GM13976 (cell line): ENCODE measurements at regions not wholly inside any gene's neighbourhood (a gene's known extent, or its start where the extent isn't known, plus 50 kb on each side); places are given as distances from the start of the nearest gene placed in this dataset.

Experiments
- DNase-seq: peaks from one replicate; pipeline ENCODE4 v3.0.0; 2012; ENCODE audit warnings: low spot score
- CTCF ChIP-seq: IDR thresholded peaks from 2 replicates; pipeline ENCODE4 v1.5.1; 2012; ENCODE audit warnings: borderline replicate concordance, mild to moderate bottlenecking; ENCODE audit not compliant: insufficient read depth; ENCODE audit errors: extremely low read depth, missing control alignments, control extremely low read depth
- in situ Hi-C: fragments of 300-500 bp; cut with MboI; formaldehyde crosslinking; loops from one replicate; pipeline ENCODE4 v1.12.0; 2022; ENCODE audit warnings: low sequenced_read_pairs, mixed read lengths, inconsistent platforms; ENCODE audit not compliant: unreplicated experiment

DNA sequence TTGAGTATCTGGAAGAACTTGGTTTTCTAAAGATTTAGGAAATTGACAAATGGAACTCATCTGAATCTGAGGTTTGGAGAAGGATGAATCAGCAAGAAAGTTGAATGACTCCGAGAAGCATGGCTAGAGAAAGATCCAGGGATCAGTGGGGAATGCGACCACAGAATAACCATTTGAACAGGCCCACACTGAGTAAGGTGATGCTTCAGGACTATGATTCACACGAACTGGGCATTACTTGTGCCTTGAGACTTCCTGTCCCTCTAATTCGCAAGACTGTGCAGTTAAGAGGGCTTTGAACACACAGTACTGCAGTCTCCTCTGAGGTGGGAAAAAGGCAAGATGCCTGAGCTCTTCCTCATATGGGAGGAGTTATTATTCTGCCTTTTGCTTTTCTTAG, 395.5 kb upstream of the POM121L12 start:
- in situ Hi-C loops = no loop called here
- no peak for TF ChIP-seq CTCF
- no peak for DNase-seq

DNA sequence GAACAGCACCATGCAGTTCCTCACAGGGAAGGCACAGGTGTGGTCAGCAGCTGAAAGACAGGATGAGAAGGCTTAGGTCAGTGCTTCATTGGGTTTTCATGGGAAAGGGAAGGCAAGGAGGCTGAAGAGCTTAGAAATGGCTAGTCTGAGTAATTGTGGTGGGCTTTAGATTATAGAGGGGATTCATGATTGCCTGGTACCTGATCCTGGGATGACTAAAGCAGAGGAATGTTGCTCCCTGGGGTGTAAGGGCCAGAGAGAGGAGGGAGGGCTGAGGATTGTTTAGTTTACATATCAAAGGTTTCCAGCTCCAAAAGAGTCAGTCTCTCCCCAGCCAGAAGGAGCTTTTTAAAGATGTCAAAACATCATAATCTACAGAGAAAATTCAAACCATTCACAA, 396.3 kb upstream of the POM121L12 start:
- no peak for DNase-seq
- TF ChIP-seq CTCF = no peak
- in situ Hi-C loops = no loop called here

DNA sequence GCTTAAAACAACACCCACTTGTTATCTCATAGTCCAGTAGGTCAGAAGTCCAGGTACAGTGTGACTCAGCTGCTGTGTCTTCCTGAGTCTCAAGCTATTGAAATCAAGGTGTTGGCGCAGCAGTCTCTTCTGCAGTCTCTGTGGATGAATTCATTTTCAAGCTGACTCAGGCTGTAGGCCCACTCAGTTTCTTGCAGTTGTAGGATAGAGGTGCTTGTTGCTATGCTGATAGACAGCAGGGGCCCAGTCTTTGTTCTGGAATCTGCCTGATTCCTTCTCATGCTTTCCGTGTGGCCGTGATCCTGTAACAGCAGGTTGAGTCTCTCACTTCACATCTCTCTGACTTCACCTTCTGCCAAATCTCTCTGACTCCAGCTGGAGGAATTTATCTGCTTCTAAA, 400.4 kb upstream of the POM121L12 start:
- TF ChIP-seq CTCF = no peak

DNA sequence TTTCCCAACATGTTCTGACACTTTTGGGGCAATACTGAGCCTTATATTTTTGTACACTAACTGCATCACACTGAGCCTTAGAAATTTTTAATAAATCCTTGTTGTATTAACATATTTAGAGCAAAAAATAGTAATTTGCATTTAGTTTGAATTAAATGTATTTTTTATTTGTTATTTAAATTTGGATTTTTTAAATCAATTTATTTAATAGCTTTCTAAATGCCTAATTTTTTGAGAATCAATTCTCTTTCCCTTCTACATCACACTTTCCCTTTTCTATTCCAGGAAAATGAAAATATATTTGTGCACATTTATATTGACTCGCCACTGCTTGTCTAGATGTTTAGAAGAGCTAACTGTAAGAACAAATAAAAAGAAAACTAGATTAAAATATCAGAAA, 414.6 kb upstream of the POM121L12 start:
- in situ Hi-C loops = no loop called here
- no peak for DNase-seq
- TF ChIP-seq CTCF = no peak

More for the DNA sequence above, 400.4 kb upstream of the POM121L12 start:
- DNase-seq = no peak
- in situ Hi-C loops = no loop called here

DNA sequence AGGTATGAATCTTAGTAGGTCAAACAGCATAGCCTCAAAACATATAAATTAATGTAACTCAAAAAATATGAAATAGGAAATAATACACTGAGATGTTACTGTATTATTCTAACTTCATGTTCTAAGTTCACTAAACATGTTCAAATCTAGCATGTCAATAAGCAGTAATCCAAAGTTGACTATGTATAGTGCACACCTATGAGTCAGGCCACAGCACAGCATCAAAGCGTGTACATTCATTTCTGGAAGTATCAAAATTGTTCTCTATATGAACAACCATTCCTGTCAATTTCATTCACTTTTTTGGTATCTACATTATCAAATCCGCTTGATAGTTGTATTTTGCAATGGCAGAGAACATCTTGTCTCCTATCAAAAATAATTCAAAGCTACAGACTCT, 418.9 kb upstream of the POM121L12 start:
- DNase-seq = no peak
- no peak for TF ChIP-seq CTCF
- in situ Hi-C loops = no loop called here

DNA sequence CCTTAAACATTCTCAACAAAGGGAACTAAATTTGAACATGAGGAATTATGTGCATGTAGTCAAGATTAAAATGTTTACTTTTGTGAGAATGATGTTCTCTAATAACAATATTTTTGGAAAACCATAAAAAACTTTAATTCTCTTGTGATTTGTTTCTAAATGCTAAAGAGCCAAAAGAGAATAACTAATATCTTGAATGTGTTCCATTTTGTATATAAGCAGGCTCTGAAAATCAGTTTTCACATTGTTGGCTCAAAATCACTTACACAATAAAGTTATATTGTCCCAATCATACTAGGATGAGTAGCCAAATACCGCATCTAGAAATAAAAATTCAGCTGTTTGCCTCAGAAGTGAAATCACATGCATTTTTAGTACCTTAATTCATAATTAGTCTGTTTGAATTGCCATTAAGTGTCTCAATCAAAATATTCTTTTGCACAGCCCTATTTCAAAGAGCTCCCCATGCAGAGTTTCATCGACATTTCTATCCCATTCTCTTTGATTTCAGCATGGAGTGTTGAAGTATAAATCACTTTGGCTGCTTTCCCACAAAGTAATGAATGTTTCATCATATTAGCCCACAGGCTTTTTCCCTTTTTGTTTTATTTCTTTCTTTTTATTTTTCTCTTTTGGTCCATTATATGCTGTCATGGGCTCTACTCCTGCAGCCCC, 420.3 kb upstream of the POM121L12 start:
- in situ Hi-C loops = no loop called here
- TF ChIP-seq CTCF = no peak
- no peak for DNase-seq
